Erythroblast (primary cell): ENCODE measurements at regions not wholly inside any gene's neighbourhood (a gene's known extent, or its start where the extent isn't known, plus 50 kb on each side); places are given as distances from the start of the nearest gene placed in this dataset.

Experiments used
- DNase-seq, 2 experiments: peaks; one replicate each; lab custom pipeline; 2025; lab: John Stamatoyannopoulos, UW
- GATA1 ChIP-seq: IDR thresholded peaks from 2 replicates; pipeline ENCODE4 v1.6.1; 2011; ENCODE audit warnings: low read depth, mild to moderate bottlenecking, control low read depth, low read length, moderate library complexity
- POLR2A ChIP-seq: IDR thresholded peaks from 2 replicates; pipeline ENCODE4 v1.6.1; 2011; ENCODE audit warnings: mild to moderate bottlenecking, low read length

GRCh38 chr7:110607050-110607857 is 483.7 kb upstream of the LRRN3 start:
- no peak for TF ChIP-seq POLR2A
- no peak for TF ChIP-seq GATA1
- no peak for DNase-seq

GRCh38 chr7:110609336-110609735 is 481.6 kb upstream of the LRRN3 start:
- TF ChIP-seq GATA1, result no peak
- no peak for TF ChIP-seq POLR2A

GRCh38 chr7:110612680-110613079 is 478.2 kb upstream of the LRRN3 start:
- TF ChIP-seq GATA1, result no peak
- TF ChIP-seq POLR2A, result no peak
- no peak for DNase-seq

More at GRCh38 chr7:110609336-110609735, 481.6 kb upstream of the LRRN3 start:
- no peak for DNase-seq
